ENCODE measurements at regions not wholly inside any gene's neighbourhood (a gene's known extent, or its start where the extent isn't known, plus 50 kb on each side); places are given as distances from the start of the nearest gene placed in this dataset.
"Not testable (repeated sequence)": the region's sequence is repeated elsewhere in the genome, so short reads cannot be mapped to it uniquely, and the experiment has no call there.

DNA sequence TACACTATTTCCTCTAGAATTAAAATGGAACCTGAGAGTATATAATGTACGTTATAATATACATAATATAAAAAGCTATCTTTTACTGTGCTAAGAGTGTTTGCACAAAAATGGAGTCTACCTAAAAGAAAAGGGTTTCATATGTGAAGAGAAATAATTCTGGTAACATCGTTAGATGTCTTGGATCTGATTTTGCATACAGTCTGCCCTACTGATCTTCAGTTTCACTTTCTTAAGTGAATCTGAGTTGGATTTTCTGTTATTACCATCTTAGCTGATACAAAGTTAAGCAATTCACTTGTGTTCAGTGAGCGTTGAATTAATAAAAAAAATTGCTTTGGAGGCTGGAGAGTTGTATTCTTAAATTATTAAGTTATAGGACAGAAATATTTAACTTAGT is 502.1 kb upstream of the TMEFF2 start:
- no peak for DNase-seq

DNA sequence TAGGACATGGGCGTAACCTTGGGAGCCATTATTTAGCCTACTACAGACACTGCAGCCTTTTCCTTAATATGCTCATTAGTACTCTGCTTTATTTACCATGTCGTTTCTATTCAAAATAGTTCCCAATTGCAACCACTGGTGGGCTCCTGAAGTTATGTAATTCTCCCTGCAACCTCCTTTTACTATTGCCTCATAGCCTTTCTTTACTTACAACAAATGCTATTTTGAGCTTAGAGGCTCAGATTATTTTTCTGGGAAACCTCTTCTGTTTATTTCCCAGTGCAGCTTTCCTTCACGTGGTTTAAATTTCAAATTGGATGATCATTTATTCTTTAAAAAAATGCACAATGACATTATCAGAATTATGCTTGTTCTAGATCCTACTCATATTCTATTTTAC is 492.3 kb upstream of the TMEFF2 start:
- no peak for DNase-seq

- not testable (repeated sequence) for DNase-seq
These were observed 487.8 kb upstream of the TMEFF2 start for GRCh38 chr2:192682511-192682910.

DNA sequence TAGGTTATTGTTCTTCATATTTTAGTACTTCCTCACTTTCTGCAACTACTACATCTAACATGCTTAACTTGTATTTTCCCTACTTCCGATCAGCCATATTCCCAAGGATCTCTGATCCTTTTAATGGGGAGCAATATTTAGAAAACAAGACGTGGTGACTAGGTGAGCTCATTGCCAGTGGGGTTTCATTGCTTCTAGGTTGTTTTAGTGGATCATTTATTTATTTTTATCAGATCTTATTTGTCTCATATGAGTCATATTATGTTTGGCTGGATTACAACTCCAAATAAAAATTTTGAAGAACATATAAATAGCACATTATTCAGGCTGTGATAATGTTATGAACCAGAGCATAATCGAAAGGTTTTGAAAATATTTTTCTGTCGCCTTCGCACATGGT is 480.9 kb upstream of the TMEFF2 start:
- no peak for DNase-seq

GRCh38 chr2:192669505-192670091 is 474.9 kb upstream of the TMEFF2 start:
- no peak for DNase-seq

DNA sequence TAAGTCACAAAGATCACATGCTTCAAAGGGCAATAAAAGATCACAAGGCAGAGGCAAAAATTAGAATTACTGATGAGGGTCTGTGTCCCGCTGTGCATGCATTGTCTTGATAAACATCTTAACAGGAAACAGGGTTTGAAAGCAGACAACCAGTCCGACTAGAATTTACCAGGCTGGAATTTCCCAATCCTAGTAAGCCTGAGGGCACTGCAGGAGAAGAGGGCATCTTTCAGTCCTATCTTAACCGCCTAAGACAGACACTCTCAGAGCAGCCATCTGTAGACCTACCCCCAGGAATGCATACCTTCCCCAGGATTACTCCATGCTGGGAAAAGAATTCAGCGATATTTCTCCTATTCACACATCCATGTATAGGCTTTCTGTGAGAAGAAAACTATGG is 465.8 kb upstream of the TMEFF2 start:
- not testable (repeated sequence) for DNase-seq

DNA sequence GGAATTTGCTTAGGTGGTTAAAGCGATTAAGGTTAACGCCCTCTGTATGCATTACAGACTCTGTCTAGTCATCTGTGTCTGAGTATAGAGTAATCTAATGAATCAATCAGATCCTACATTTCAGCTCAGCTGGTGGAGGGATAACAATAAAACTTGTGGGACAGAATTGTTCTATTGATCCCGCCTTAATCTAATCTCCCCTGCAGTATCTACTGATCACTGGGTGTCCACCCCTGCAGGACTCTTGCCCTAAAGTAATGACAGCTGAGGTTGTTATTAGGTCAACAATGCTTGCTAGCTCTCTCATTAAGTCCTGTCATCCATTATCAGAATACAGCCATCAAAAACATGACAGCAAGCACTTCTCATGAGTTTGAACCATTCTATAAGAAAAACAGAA is 462.6 kb upstream of the TMEFF2 start:
- DNase-seq, result no peak

DNA sequence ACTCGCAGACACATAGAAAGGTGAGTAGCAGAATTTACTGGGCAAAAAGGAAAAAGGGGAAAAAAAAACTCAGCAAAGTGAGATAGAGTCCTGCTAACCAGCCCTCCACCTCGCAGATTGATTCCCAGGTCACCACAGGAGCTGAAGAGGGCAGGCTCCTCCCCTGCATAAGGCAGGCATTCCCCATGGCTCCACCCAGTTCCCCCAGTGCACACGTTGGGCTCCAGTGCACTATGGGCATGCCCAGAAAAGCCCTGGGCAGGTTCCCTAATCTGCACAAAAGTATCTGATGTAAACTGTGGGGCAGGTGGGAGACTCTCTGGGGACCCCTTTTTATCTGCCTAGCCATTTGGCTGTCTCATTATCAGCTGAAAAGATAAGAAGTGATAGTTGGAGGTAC is 461.2 kb upstream of the TMEFF2 start:
- DNase-seq, result no peak

- DNase-seq, result no peak
These were observed 451.3 kb upstream of the TMEFF2 start for GRCh38 chr2:192645811-192646598.

- no peak for DNase-seq
These were observed 439.8 kb upstream of the TMEFF2 start for GRCh38 chr2:192634557-192634956.

DNA sequence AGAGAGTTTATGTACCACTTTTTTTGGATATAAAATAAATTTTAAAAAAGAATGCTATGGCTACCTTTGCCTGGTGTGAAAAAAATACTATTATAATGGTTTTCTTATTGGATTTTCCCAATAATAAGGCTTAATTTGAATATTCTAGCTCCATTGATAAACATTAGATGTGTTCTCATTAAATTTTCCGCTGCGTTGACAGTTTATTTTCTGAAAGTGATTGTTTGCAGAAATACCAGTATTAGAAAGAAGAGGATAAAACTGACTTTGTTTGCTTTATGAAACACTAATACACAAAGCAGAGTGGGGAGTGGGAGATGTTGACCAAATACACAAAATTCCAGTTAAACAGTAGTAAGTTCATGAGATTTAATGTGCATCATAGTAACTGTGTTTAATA is 433.3 kb upstream of the TMEFF2 start:
- no peak for DNase-seq

DNA sequence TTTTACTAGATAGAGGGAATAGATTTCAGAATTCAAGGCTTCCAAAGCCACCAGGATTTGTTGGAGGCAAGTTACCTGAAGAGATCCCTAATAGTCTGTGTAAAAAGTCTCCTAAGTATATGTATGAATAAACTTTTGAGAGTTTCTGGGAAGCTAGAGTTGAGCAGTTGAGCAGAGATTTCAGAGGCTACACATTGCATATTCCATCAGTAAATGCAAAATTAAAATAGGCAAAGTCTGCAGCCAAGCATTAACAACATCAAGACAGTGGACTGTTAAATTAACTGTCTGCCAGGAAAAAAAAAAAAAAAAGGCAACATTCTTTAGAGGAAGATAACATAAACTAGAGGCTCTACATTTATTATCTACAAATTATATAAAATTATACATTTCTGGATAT is 420.4 kb upstream of the TMEFF2 start:
- no peak for DNase-seq

GRCh38 chr2:192604295-192604694 is 409.6 kb upstream of the TMEFF2 start:
- no peak for DNase-seq

- DNase-seq, result not testable (repeated sequence)
These were observed 403.9 kb upstream of the TMEFF2 start for GRCh38 chr2:192598649-192599048.

GRCh38 chr2:192593561-192593960 is 398.8 kb upstream of the TMEFF2 start:
- no peak for DNase-seq

- DNase-seq, result no peak
These were observed 396.9 kb upstream of the TMEFF2 start for GRCh38 chr2:192591617-192592016.

GRCh38 chr2:192585418-192585817 is 390.7 kb upstream of the TMEFF2 start:
- DNase-seq, result no peak

GRCh38 chr2:192584976-192585375 is 390.2 kb upstream of the TMEFF2 start:
- DNase-seq, result no peak

GRCh38 chr2:192579965-192580700 is 385.4 kb upstream of the TMEFF2 start:
- no peak for DNase-seq

DNA sequence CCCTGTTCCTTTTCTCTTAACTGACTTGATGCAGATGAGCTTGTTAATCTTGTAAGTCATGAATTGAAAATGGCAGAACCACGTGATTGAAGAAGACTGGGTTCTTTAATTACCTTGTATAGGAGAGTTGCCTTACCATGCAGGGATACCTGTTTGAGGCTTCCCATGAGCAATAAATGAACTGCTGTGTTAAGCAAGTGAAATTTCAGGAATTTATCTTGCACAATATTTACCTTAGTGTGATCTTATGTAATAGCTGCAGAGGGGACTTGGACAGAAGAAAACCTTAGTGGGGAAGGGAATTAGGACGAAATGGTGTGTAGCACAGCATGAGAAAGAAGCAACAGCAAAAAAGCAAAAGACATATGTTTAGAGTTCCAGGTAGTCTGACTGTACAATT is 384.0 kb upstream of the TMEFF2 start:
- DNase-seq, result no peak

DNA sequence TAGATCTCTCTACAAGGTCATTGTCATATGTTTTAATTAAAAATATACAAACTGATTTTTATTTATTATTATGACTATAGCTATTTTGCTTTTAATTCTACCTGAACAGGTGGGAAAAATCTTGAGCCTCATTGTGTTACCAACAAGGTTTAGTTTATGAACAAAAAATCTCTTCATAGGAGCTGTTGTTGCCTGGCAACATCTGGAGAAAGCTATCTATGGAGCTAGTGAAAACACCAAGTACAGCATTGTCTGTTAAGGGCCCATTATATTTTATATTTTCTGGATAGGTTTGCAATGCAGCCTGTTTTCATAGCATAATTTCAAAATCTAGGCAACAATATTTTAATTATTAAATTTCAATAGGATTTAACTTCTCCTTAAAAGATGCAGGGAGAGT is 383.0 kb upstream of the TMEFF2 start:
- no peak for DNase-seq

- no peak for DNase-seq
These were observed 379.8 kb upstream of the TMEFF2 start for GRCh38 chr2:192574552-192574951.

- DNase-seq, result no peak
These were observed 376.9 kb upstream of the TMEFF2 start for GRCh38 chr2:192571636-192572035.

DNA sequence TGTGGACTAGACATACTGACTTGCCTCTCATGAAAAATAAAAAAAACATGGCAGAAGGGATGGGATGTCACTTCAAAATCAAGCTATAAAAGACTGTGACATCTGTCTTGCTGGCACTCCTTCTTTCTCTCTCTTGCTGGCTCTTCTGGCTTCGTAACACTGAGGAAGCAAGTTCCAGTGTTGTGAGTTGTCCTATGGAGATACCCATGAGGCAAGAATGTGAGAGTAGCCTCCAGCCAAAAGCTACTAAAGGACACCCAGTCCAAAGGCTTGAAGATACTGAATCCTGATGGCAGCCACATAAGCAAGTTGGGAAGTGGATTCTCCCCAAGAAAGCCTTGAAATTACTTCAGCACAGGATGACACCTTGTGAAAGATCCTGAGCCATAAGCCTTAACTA is 376.1 kb upstream of the TMEFF2 start:
- DNase-seq, result no peak
